Keratinocyte (primary cell): ENCODE measurements at regions not wholly inside any gene's neighbourhood (a gene's known extent, or its start where the extent isn't known, plus 50 kb on each side); places are given as distances from the start of the nearest gene placed in this dataset.

Experiments used
- EZH2 ChIP-seq: IDR thresholded peaks from one replicate; pipeline ENCODE4 v1.6.1; 2012; ENCODE audit warnings: inconsistent platforms, mild to moderate bottlenecking, low read length, moderate library complexity
- TF ChIP-seq, protein P1 (sequence below), 3 experiments: IDR thresholded peaks in 1 of 3; conservative IDR thresholded peaks in 1 of 3; optimal IDR thresholded peaks in 1 of 3; 2 replicates in 2 of 3; 3 replicates in 1 of 3; pipeline versions ENCODE3 to v1.5.1; 2011; ENCODE audit warnings: low read length in 3 of 3, mild to moderate bottlenecking in 3 of 3, moderate library complexity in 2 of 3, control low read depth in 1 of 3, inconsistent platforms in 1 of 3; ENCODE audit not compliant: insufficient read depth in 2 of 3; ENCODE audit errors: extremely low read depth in 1 of 3

DNA sequence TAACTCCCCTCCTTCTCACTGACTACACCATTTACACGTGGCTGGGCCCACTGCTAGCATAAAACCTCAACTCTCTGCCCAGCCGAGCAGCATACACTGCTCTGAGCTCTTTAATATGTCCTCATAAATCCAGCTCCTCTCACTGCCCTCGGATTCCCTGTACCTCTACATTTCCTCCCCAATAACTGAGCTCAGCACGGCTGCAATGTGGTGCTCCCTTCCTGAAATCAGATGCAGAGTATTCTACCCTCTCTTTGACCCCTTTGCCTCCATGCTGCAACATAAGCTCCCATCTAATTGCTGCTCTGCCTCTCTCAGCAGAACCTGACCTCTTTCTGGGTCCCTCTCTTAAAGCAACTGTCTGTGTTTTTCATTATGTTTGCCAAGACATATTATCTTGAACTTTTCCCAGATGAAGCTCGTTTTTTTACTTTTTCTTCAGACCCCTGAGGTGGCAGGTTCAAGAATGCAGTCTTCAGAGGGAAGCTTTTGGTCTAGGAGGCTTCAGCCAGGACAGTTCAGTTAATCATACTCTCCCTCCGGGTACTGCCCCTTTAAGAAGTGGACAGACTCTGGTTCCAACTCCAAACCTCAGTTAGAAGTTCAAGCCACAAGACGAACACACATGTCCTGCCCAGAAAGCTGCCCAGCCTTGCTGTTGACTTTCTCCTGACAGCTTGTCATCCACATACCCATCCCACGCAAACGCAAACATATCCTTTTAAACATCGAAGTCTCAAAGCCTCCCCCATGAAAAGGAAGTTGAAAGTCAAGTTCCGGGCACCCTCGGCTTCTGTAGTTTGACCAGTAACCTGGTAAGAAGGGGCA lies 81.1 kb upstream of the NEO1 start:
- TF ChIP-seq, protein P1, sequence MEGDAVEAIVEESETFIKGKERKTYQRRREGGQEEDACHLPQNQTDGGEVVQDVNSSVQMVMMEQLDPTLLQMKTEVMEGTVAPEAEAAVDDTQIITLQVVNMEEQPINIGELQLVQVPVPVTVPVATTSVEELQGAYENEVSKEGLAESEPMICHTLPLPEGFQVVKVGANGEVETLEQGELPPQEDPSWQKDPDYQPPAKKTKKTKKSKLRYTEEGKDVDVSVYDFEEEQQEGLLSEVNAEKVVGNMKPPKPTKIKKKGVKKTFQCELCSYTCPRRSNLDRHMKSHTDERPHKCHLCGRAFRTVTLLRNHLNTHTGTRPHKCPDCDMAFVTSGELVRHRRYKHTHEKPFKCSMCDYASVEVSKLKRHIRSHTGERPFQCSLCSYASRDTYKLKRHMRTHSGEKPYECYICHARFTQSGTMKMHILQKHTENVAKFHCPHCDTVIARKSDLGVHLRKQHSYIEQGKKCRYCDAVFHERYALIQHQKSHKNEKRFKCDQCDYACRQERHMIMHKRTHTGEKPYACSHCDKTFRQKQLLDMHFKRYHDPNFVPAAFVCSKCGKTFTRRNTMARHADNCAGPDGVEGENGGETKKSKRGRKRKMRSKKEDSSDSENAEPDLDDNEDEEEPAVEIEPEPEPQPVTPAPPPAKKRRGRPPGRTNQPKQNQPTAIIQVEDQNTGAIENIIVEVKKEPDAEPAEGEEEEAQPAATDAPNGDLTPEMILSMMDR (optimal IDR thresholded peaks at IDR 0.05 in 1 of 3, IDR thresholded peaks at IDR 0.05 in 1 of 3, conservative IDR thresholded peaks at IDR 0.05 in 1 of 3; ENCODE audit: extremely low read depth in 1 of 3, insufficient read depth in 2 of 3, low read length in 3 of 3), result no peak
- no peak for TF ChIP-seq EZH2
